MCF 10A (cell line): ENCODE measurements at regions not wholly inside any gene's neighbourhood (a gene's known extent, or its start where the extent isn't known, plus 50 kb on each side); places are given as distances from the start of the nearest gene placed in this dataset.

Experiments used
- BruUV-seq: library from RNA; stranded (reverse); fragments of 400-500 nt; replicated peaks from 2 replicates; lab custom pipeline; 2021; lab: Mats Ljungman, UMichigan
- CTCF ChIA-PET: fragments of 300-600 bp; sonication (Branson Sonifier 250); formaldehyde crosslinking; extraction: SDS; loops from one replicate; lab custom pipeline; 2021; ENCODE audit warnings: antibody characterized with exemption, inconsistent platforms; lab: Yijun Ruan, JAX
- POLR2A ChIA-PET: fragments of 300-600, 350-650 bp; sonication (Branson Sonifier 250); formaldehyde crosslinking; extraction: SDS; loops from one replicate; lab custom pipeline; 2020; ENCODE audit warnings: antibody characterized with exemption, inconsistent platforms; lab: Yijun Ruan, JAX
- DNase-seq: peaks from one replicate; pipeline ENCODE4 v3.0.0-alpha.2; 2018; ENCODE audit not compliant: unreplicated experiment
- H3K27ac Mint-ChIP-seq: one replicate; pipeline ENCODE4 v1.8.0; 2022; ENCODE audit warnings: mild to moderate bottlenecking, low read depth, mixed read lengths; ENCODE audit not compliant: unreplicated experiment
- H3K27me3 Mint-ChIP-seq: one replicate; pipeline ENCODE4 v1.8.0; 2022; ENCODE audit warnings: mixed read lengths; ENCODE audit not compliant: insufficient read depth, unreplicated experiment
- H3K36me3 Mint-ChIP-seq: one replicate; pipeline ENCODE4 v1.8.0; 2022; ENCODE audit warnings: mild to moderate bottlenecking, moderate library complexity, mixed read lengths; ENCODE audit not compliant: insufficient read depth, unreplicated experiment
- H3K4me1 Mint-ChIP-seq: one replicate; pipeline ENCODE4 v1.8.0; 2022; ENCODE audit warnings: mixed read lengths; ENCODE audit not compliant: insufficient read depth, unreplicated experiment
- H3K4me3 Mint-ChIP-seq: one replicate; pipeline ENCODE4 v1.8.0; 2022; ENCODE audit warnings: mild to moderate bottlenecking, moderate library complexity, mixed read lengths; ENCODE audit not compliant: unreplicated experiment
- H3K9me3 Mint-ChIP-seq: one replicate; pipeline ENCODE4 v1.8.0; 2022; ENCODE audit warnings: mixed read lengths; ENCODE audit not compliant: unreplicated experiment
- CTCF ChIP-seq: fragments of 200-600 bp; IDR thresholded peaks from one replicate; pipeline ENCODE4 v1.8.0; 2022; ENCODE audit warnings: antibody characterized with exemption, mild to moderate bottlenecking; ENCODE audit not compliant: unreplicated experiment
- intact Hi-C: fragments of 100-400 bp; cut with micrococcal nuclease; formaldehyde crosslinking; loops from 2 replicates; pipeline ENCODE4 v1.14.1; 2022

DNA sequence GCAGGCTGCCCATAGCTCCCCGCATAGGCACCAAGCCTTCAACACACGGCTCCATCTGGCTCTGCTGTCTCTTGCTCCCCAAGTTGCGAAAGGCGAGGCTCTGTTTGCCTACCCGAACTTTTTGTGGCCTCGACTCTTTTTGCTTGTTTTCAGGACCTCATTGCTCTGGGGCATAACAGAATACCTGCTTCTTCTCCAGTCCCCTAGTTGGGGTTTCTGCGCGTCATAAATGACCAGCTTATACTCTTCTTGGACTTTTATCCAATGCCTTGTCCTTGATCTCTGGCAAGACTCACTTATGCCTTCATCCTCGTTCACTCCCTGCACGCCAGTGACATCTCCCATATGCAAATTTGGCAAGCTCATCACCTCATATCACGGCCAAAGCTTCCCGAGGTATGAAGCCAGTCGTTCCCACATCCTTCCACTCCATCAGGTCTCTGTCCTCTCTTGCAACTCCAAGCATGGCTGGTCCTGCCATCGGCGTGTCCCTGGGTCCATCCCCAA is 238.8 kb upstream of the ADAMTS16 start:
- no peak overlapping the region for H3K27ac Mint-ChIP-seq
- H3K4me3 Mint-ChIP-seq, result no peak overlapping the region
- no peaks in the 10 kb centered on the region for H3K4me1 Mint-ChIP-seq
- H3K36me3 Mint-ChIP-seq, result no peaks in the 10 kb centered on the region
- POLR2A ChIA-PET, result no interaction called here
- intact Hi-C loops, result no loop called here
- H3K27me3 Mint-ChIP-seq, result peaks cover 37% of the 10 kb centered on the region
- no TSS peak for BruUV-seq
- no peak for TF ChIP-seq CTCF
- no peaks in the 10 kb centered on the region for H3K9me3 Mint-ChIP-seq
- DNase-seq, result no peak
- CTCF ChIA-PET, result interaction anchor here (0.6 to 0.7 kb wide), 2 partner anchors 239 to 1731 kb away, joined by 3 to 5 read pairs; partner anchors contain the start of gene NSUN2

DNA sequence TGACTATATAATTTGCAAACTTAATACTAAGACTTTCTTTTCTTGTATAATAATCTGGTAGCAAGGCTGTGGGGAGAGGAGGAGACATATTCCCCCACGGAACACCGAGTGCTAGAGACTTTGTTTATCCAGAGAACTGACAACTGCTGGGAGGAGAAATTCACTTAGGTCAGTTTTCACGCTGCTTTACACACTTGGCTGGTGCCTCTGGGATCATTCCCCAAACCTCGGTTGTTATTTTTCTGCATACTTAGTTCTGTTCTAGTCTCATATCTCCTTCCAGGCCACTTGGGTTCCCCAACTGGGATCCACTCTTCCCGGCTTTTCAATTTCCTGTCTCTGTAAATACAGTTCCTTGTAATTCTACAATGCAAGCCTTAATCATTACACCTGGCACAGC is 238.2 kb upstream of the ADAMTS16 start:
- no TSS peak for BruUV-seq
- no peak for DNase-seq
- no peaks in the 10 kb centered on the region for H3K4me1 Mint-ChIP-seq
- ChIA-PET POLR2A (no interaction called here), CTCF (no interaction called here)
- H3K27ac Mint-ChIP-seq, result no peak overlapping the region
- no peak overlapping the region for H3K4me3 Mint-ChIP-seq
- peaks cover 37% of the 10 kb centered on the region for H3K27me3 Mint-ChIP-seq
- no peak for TF ChIP-seq CTCF
- H3K36me3 Mint-ChIP-seq, result no peaks in the 10 kb centered on the region
- intact Hi-C loops, result no loop called here
- no peaks in the 10 kb centered on the region for H3K9me3 Mint-ChIP-seq

DNA sequence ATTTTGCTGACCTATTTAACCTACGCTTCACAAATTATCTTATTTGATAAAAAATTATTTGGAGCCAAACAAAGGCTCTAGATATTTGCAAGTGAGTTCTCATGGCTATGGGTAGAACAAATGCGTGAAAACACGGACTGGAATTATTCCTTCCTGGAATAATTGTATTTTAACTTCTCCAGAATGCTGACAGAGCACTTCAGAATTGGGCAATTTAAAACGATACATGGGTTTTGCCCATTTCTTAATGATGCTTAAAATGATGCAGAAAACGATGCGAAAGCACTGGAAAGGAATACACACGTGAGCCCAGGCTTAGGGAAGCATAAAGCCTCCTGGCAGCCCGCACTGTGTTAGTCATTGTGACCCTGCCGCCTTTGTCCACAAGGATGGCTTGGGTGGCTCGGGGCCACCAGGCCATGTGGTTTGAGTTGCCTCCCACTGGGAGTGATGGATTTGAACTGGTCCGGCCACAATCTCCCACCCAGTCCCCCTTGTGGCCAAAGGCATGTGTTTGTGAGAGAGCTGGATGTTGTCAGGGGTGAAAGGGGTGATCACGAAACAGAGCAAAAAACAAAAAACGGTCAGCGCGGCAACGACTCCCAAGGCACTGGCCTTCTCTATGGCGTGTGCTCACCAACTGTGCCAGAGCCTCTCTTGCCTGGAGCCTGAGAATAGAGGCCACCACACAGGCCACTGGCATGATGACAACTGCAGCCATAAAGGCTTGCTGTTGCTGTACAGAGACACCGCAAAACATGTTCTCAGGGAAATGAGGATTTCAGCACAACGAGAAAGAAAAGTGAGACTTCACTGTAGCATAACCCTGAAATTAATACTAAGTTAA is 234.2 kb upstream of the ADAMTS16 start:
- no peaks in the 10 kb centered on the region for H3K9me3 Mint-ChIP-seq
- no peaks in the 10 kb centered on the region for H3K4me1 Mint-ChIP-seq
- POLR2A ChIA-PET, result interaction anchor here (0.6 kb wide), 1 partner anchor 609 kb away, joined by 3 read pairs; no protein-coding TSS in a partner anchor
- no peak overlapping the region for H3K4me3 Mint-ChIP-seq
- no peak for TF ChIP-seq CTCF
- H3K36me3 Mint-ChIP-seq, result no peaks in the 10 kb centered on the region
- intact Hi-C loops, result no loop called here
- no peak for DNase-seq
- no peak overlapping the region for H3K27ac Mint-ChIP-seq
- peaks cover 37% of the 10 kb centered on the region for H3K27me3 Mint-ChIP-seq
- BruUV-seq, result no TSS peak
- CTCF ChIA-PET, result no interaction called here

DNA sequence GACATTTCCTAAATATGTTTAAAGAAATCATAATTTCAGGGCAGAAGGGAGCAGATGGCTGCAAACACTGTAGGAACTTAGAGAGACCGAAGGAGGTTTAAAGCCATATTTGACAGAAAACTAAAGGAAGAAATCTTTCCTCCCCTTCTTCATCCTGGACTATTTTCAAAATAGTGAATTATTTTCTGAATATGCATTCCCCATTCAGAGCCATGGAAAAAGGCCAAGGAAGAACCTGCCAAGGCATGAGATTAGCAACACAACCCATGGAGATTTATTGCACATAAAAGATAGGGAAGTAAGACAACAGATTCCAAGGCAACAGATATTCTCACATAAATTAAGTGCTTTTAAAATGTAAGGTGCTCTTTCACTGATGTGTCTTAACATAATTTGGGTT is 233.3 kb upstream of the ADAMTS16 start:
- intact Hi-C loops, result no loop called here
- ChIA-PET CTCF (no interaction called here), POLR2A (no interaction called here)
- TF ChIP-seq CTCF, result no peak
- Mint-ChIP-seq H3K9me3 (no peaks in the 10 kb centered on the region), H3K27ac (no peak overlapping the region), H3K4me1 (no peaks in the 10 kb centered on the region), H3K4me3 (no peak overlapping the region), H3K36me3 (no peaks in the 10 kb centered on the region), H3K27me3 (peaks cover 29% of the 10 kb centered on the region)
- no TSS peak for BruUV-seq
- no peak for DNase-seq
